ENCODE measurements at regions not wholly inside any gene's neighbourhood (a gene's known extent, or its start where the extent isn't known, plus 50 kb on each side); places are given as distances from the start of the nearest gene placed in this dataset.
"Not testable (repeated sequence)": the region's sequence is repeated elsewhere in the genome, so short reads cannot be mapped to it uniquely, and the experiment has no call there.

DNA sequence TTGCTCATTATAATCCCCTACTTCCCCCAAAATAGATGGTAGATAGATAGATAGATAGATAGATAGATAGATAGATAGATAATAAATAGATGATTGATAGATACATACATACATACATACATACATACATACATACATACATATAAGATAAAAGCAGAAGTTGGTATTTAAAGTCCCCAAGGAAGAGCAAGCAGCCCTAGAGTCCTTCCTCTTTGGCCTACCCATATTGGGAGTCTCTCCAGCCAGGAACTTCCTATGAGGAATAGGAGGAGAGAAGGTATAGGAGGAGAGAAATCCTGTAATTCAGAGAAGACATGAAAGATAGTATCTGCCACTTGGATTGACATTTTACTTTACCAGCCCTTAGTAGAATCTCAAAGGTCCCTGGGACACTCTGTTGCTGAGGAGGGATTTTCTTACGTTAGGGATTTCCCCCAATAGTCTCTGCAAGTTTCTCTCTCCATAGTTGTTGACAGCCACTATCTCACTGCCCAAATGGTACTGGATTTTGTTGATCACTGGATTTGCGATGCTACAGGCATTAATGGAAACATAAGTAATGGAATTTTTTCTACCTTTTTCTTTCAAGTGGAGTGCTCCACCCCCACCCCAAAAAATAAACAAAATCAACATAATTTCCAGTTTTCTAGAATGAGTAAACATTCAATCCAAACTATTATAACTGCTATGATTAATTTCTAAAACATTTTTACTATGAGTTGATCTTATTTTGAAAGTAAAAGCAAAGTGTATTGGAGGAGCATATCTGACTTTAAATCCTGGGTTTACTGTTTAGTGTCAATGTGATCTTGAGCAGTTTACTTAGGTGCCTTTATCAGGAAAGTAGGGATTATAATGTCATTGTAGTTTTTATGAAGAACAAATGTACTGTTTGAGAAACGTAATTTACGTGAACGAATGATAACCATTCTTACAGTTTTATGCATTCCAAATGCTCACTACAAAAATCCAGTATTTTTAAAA, 93.2 kb upstream of the TNFSF4 start:
- in situ Hi-C loops (cut with MboI; ENCODE audit: low sequenced_read_pairs) = no loop called here

DNA sequence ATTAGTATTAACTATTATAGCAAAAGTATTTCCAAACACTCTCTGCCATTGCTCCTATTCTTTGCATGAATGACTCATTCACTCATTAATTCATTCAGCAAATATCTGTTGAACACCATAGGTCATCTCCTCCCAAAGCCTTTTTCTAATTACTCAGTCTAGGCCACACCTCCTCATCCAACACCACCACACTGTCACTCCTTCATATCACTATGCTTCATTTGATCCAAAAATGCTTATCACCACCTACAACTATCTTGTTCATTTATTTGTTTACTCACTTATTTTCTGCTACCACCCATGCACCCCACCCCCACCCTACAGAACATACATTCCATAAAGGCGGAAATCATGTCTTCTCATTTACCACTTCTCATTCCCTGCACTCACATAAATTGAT, 94.4 kb upstream of the TNFSF4 start:
- in situ Hi-C loops (cut with MboI; ENCODE audit: low sequenced_read_pairs) = no loop called here

DNA sequence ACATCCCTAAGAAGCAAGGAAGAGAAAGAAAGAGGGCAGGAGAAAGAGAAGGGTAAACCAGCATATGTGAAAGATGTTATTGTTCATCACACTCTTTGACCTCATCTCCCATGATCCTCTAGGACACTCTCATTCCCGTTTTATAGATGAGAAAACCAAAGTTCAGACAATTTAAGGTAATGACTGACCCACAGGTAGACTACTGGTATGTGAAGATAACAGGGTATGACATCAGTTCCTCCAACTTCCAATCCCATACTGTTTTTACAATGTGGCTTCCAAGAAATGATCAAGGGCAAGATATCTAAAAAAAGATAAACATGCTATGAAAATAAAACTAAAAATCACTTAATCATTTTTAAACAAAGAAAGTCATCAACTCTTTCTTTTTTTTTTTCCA, 95.2 kb upstream of the TNFSF4 start:
- in situ Hi-C loops (cut with MboI; ENCODE audit: low sequenced_read_pairs) = no loop called here

DNA sequence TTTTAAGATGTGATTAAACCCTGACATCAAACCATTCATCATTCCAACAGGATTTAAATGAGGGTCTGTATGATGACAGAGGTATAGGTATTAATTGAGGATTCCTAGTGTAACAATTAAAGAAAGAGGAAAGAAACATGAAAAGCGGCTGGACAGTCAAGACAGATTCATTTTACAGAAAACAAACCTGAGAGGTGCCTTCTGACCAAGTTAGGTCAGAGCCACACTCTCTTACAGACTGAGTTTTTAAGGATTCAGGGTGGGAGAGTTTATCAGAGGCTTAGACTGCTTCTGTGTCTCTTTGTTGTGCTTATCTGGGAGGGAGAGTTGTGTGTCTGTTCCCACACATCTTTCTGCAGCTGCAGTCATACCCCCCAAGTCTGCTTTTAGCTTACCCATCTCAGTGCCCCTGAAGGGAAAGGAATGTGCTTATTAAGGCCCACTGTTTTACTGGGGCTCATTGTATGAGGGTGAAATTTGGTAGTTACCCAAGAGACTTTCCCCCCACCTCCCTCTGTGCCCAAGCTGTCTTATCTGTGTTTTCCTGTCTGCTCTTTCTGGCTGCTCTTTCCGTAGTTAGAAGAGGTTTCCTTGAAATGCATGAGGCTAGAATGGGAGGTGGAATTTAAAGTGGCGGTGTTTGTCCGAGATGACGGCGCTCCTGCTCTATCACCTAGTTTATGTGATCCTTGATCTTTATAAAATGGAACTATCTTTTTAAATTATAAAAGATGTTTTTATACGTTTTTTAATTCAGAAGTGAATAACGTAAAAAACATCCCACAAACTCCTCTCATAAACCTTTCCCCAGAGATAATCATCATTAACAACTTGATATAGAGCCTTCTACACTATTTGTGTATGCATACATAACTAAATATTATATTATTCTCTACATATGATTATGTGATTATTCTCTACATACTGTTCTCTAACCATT, 96.0 kb upstream of the TNFSF4 start:
- in situ Hi-C loops (cut with MboI; ENCODE audit: low sequenced_read_pairs) = no loop called here

DNA sequence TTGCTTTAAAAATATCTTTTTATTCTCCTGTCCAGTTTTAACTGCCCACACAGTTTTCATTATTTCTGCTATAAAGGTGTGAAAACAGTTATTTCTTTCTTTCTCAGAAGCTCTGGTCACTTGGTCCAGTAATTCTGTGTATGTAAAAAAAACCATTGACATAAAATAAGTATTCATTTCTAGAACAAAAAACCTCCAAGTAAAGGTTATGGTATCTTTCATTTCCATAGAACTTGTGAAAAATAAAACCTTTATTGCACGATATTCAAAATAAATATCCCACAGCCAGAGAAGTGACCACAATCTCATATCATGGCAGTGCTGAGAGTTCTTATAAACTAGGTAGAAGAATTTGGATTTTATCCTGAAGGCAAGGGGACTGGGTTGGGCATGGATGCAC, 96.9 kb upstream of the TNFSF4 start:
- in situ Hi-C loops (cut with MboI; ENCODE audit: low sequenced_read_pairs) = no loop called here

DNA sequence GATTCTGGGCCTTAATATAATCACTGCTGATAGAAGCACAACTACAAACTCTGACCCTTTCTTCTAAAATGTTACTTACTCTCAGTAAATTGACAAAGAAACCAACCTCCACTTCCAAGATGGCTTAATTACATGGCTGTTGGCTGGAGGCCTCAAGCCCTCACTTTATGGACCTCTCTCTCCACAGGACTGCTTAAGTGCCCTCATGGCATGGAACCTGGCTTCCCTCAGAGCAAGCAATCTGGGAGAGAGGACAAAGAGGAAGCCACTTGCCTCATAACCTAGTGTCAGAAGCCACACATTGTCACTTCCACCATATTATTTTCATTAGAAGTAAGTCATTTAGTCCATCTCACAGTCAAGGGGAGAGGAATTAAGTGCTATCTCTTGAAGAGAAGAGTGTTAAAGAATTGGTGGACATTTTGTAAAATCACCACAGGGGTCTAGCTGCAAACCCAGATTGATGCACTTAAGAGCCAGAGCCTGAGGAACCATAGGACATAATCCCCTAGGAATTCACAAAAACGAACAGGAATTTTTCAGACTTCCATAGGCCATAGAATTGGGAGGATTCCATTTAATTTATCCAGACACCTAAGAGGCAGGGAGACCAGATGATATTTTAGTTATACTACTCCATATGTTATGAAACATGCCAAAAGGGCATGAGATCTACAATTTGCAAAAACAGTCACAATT, 97.5 kb upstream of the TNFSF4 start:
- in situ Hi-C loops (cut with MboI; ENCODE audit: low sequenced_read_pairs) = no loop called here

DNA sequence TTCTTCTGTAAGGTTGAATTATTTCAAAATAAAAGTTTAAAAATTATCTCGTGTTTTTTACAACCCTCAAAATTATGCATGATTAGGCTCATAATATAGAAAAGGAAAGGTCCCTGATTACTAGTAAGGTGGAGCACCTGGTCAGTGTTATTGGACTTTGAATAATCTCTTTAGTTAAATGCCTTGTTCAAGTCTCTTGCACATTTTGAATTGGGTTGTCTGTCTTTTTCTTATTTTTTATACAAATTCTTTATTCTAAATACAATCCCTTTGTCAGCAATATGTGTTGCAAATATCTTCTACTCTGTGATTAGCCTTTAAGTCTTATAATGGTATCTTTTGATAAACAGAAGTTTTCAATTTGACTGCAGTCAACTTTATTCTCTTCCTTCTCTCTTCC, 100.7 kb upstream of the TNFSF4 start:
- in situ Hi-C loops (cut with MboI; ENCODE audit: low sequenced_read_pairs) = no loop called here

DNA sequence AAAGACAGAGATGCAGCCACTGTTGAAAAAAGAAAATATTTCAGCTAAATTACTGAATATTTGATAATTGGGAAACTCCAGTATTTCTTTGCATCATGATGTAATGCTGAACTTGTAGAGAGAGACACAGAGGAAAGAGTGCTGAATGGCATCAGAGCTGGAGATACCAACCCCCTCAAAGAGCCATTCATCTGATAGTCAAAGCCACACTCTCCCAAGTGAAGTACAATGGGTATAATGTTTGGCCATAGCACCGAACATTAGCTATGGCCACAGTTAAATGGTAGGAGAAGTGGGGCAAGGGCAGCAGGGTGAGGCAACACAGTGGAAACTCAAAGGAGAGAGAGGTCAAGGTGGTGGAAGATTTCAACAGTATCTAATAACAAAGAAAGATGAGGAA, 107.5 kb upstream of the TNFSF4 start:
- in situ Hi-C loops (cut with MboI; ENCODE audit: low sequenced_read_pairs) = no loop called here

DNA sequence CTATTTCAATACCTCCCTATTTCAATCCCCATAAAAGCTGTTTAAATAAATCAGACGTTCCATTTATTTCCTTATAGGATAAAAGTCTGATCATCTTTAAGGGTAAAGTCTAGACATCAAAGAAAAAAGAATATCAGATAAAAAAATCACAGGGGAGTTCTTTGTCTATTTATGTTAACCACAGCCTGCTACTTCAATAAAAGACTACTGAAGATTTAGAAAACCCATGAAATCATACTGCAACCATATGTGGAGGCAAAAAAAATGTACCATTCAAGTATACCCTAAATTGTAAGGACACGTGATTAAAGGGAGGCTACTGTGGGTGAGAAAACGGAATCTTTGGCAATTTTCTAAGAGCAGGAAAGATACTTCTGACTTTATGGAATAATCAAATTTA, 108.2 kb upstream of the TNFSF4 start:
- in situ Hi-C loops (cut with MboI; ENCODE audit: low sequenced_read_pairs) = no loop called here

DNA sequence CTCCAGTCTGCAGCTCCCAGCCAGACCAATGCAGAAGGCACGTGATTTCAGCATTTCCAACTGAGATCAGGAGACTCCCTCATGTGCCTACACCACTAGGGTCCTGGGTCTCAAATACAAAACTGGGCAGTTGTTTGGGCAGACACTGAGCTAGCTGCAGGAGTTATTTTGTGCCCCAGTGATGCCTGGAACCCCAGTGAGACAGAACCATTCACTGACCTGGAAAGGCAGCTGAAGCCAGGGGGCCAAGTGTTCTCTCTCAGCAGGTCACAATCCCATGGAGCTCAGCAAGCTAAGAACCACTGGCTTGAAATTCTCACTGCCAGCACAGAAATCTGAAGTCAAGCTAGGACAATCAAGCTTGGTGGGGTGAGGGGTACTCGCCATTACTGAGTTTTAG, 111.7 kb upstream of the TNFSF4 start:
- in situ Hi-C loops (cut with MboI; ENCODE audit: low sequenced_read_pairs) = no loop called here

DNA sequence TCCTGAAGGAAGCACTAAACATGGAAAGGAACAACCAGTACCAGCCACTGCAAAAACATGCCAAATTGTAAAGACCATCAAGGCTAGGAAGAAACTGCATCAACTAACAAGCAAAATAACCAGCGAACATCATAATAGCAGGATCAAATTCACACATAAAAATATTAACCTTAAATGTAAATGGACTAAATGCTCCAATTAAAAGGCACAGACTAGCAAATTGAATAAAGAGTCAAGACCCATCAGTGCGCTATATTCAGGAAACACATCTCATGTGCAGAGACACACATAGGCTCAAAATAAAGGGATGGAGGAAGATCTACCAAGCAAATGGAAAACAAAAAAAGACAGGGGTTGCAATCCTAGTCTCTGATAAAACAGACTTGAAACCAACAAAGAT, 117.2 kb upstream of the TNFSF4 start:
- in situ Hi-C loops (cut with MboI; ENCODE audit: low sequenced_read_pairs) = not testable (repeated sequence)

DNA sequence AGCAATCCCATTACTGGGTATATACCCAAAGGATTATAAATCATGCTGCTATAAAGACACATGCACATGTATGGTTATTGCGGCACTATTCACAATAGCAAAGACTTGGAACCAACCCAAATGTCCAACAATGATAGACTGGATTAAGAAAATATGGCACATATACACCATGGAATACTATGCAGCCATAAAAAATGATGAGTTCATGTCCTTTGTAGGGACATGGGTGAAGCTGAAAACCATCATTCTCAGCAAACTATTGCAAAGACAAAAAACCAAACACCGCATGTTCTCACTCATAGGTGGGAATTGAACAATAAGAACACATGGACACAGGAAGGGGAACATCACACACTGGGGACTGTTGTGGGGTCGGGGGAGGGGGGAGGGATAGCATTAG, 120.9 kb upstream of the TNFSF4 start:
- in situ Hi-C loops (cut with MboI; ENCODE audit: low sequenced_read_pairs) = not testable (repeated sequence)

DNA sequence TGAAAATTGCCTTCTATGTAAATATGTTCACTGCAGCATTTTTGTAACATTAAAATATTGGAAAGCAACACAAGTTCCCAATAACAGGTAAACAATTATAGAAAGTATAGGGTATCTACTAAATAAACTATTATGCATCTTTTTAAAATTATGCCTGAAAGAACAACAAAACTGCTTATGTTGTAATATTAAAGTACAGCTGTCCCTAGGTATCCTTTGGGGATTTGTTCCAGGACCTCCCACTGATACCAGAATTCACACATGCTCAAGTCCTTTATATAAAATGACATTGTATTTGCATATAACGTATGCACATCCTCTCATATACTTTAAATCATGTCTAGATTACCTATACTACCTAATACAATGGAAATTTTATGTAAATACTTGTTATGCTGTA, 121.8 kb upstream of the TNFSF4 start:
- in situ Hi-C loops (cut with MboI; ENCODE audit: low sequenced_read_pairs) = no loop called here

DNA sequence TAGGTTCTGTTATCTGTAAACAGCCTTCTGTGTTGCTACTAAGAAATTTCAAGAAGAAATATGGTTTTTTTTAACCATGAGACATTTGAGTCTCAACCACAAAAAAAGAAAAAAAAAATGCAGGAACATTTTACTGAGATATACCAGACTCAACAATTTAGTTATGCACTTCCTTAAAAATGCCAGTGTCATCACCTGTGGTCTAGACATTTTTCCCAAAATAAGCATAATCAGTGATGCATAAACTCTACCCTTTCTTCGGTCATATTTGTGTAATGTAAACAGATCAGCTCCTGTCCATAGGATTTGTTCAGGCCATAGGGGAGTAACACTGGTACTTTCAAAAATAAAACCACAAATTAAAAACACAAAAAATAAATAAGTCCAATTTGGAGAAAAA, 122.6 kb upstream of the TNFSF4 start:
- in situ Hi-C loops (cut with MboI; ENCODE audit: low sequenced_read_pairs) = no loop called here

DNA sequence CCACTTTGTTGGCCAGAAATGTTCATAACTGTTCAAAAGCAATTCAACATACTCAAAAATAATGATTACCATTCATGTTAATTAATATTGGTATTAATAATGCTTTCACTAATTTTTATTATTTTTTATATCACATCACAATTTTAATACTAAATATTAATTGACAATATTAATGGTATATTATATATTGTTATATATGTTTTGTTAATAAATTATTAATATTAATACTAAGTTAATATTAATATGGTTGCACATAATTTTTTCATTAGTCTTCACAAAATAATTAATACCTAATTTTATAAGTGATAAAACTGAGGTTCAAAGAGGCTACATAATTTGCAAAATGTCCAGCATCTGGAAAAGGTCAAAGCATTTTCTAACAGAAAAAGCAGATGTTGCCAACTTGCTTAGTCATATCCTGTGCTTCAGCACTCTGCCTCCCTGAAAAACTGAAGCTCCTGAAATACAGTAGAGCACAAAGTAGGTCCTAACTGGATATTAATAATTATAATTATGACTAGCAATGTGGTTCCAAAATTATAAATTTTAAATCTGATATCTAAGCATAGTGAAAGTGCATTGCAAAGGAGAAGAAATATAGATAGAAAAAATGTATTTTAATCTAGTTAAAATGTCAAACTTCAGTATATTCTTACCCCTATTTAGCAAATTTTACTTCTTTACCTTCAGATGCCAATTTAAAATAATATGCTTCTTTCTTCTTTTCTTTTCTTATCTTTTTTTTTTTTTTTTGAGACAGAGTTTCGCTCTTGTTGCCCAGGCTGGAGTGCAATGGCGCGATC, 123.2 kb upstream of the TNFSF4 start:
- in situ Hi-C loops (cut with MboI; ENCODE audit: low sequenced_read_pairs) = no loop called here

DNA sequence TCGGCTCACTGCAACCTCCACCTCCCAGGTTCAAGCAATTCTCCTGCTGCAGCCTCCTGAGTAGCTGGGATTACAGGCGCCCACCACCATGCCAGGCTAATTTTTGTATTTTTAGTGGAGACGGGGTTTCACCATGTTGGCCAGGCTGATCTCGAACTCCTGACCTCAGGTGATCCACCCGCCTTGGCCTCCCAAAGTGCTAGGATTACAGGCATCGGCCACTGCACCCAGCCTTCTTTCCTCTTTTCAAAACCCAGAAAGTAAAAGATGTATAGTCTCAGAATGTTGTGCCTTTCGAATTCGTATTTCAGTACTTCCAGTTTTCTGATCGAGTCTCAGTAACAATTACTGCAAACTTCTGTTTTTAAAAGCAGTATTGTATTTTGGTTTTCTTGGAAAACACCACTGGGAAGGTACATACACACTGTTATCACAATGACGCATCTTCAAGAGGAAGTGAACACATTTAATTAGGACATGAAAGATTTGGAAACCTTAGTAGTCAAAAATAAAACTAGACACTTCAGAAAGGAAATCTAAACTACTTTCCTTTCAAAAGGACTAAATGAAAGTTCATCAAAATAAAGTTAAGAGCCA, 123.9 kb upstream of the TNFSF4 start:
- in situ Hi-C loops (cut with MboI; ENCODE audit: low sequenced_read_pairs) = not testable (repeated sequence)

DNA sequence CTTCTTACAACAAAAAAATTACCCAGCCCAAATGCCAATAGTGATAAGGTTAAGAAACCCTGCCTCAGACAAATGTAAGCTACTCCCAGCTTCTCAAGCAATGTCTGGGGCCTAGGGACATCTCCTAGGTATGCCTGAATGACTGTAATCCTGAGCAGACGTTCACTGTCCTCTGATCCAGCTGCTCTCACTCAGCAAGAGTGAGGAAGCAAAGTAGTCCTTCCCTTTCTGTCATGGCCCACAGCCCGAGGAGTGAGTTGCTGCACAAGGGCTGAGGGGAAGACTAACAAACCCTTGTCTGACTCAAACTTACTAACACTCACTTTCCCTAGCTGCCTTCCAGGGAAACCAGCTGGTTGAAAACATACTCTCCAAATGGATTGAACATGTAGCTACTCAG, 124.9 kb upstream of the TNFSF4 start:
- in situ Hi-C loops (cut with MboI; ENCODE audit: low sequenced_read_pairs) = no loop called here

DNA sequence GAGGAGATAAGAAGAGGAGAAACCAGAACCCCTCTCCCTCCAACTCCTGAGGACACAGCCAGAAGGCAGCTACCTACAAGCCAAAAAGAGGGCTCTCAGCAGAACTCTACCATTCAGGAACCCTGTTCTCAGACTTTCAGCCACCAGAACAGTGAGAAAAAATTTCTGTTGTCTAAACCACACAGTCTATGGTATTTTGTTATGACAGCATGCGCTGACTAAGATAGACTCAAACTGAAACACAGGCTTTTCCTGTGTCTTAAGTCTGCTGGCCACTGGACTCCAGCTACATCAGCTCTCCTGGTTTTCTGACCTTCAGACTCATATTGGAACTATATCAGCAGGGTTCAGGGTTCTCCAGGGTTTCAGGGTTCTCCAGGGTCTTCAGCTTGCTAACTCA, 126.5 kb upstream of the TNFSF4 start:
- in situ Hi-C loops (cut with MboI; ENCODE audit: low sequenced_read_pairs) = no loop called here

DNA sequence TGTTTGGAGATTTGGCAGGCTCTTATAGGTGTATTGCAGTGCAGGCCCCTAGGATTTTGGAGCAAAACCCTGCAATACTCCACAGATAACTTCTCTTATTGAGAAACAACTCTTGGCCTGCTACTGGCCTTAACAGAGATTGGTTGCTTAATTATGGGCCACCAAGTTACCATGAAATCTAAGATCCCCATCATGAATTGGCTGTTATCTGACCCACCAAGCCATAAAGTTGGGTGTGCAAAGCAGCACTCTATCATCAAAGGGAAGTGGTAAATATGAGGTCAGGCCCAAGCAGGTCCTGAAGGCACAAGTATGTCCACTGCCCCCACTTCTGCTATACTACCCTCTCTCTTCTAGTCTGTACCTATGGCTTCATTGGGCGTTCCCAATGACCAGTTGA, 130.0 kb upstream of the TNFSF4 start:
- in situ Hi-C loops (cut with MboI; ENCODE audit: low sequenced_read_pairs) = no loop called here

DNA sequence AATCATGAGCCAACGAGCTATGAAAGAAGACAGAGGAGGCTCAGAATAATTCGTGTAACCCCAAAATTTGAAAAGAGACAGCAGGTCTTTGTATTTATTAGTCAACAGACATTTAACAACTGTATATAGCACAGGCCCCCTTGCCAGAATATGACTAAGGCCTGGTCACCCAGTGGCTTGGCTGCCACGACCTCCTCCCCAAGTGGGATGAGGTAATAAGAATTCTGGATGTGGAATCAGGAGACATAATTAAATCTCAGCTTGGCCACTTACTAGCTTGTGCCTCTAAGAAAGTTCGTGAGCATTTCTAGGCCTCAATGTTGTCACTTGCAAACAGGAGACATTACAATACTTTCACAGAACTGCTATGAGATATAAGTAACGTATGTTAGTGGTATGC, 134.2 kb upstream of the TNFSF4 start:
- in situ Hi-C loops (cut with MboI; ENCODE audit: low sequenced_read_pairs) = no loop called here

All from HL-60/S4 (cell line).